ENCODE measurements at regions not wholly inside any gene's neighbourhood (a gene's known extent, or its start where the extent isn't known, plus 50 kb on each side); places are given as distances from the start of the nearest gene placed in this dataset.

- TF ChIP-seq CTCF (conservative IDR thresholded peaks at IDR 0.05 in 1 of 2, IDR thresholded peaks at IDR 0.05 in 1 of 2; ENCODE audit: low read depth in 1 of 2, low read length in 2 of 2), result no peak
- no peak for TF ChIP-seq EZH2 (IDR thresholded peaks at IDR 0.05; ENCODE audit: low read length, missing control alignments)
Observed at GRCh38 chr13:72570019-72570418, 157.4 kb downstream of the MZT1 start.

Data from fibroblast of lung (primary cell).